IPS-18a (cell line): ENCODE measurements at regions not wholly inside any gene's neighbourhood (a gene's known extent, or its start where the extent isn't known, plus 50 kb on each side); places are given as distances from the start of the nearest gene placed in this dataset.

Experiments
- H3K27ac ChIP-seq: one replicate; pipeline ENCODE4 v1.5.1; 2013; ENCODE audit warnings: low read length
- H3K27me3 ChIP-seq: one replicate; pipeline ENCODE4 v1.6.1; 2013; ENCODE audit warnings: mild to moderate bottlenecking, low read length; ENCODE audit not compliant: control insufficient read depth, insufficient read depth
- H3K36me3 ChIP-seq: one replicate; pipeline ENCODE4 v1.6.1; 2013; ENCODE audit warnings: low read depth, low read length; ENCODE audit not compliant: control insufficient read depth
- H3K4me1 ChIP-seq: one replicate; pipeline ENCODE4 v1.6.1; 2013; ENCODE audit warnings: low read depth, low read length; ENCODE audit not compliant: control insufficient read depth
- H3K4me3 ChIP-seq: one replicate; pipeline ENCODE4 v1.5.1; 2013; ENCODE audit warnings: low read length
- H3K9ac ChIP-seq: one replicate; pipeline ENCODE4 v1.6.1; 2013; ENCODE audit warnings: mild to moderate bottlenecking, low read length, moderate library complexity
- H3K9me3 ChIP-seq: one replicate; pipeline ENCODE4 v1.6.1; 2013; ENCODE audit warnings: low read depth, low read length; ENCODE audit not compliant: control insufficient read depth

- Histone ChIP-seq H3K27ac (no peak overlapping the region), H3K9ac (no peak overlapping the region), H3K36me3 (no peaks in the 10 kb centered on the region), H3K9me3 (no peaks in the 10 kb centered on the region), H3K27me3 (no peaks in the 10 kb centered on the region), H3K4me1 (no peaks in the 10 kb centered on the region), H3K4me3 (no peak overlapping the region)
These were observed 249.8 kb downstream of the IL20RB start for GRCh38 chr3:137207616-137208015.

- H3K27ac ChIP-seq = no peak overlapping the region
- no peaks in the 10 kb centered on the region for H3K9me3 ChIP-seq
- no peak overlapping the region for H3K4me3 ChIP-seq
- no peaks in the 10 kb centered on the region for H3K4me1 ChIP-seq
- H3K9ac ChIP-seq = no peak overlapping the region
- no peaks in the 10 kb centered on the region for H3K27me3 ChIP-seq
- no peaks in the 10 kb centered on the region for H3K36me3 ChIP-seq
These were observed 259.9 kb downstream of the IL20RB start for GRCh38 chr3:137217733-137218132.

- H3K27ac ChIP-seq = no peak overlapping the region
- H3K4me1 ChIP-seq = no peaks in the 10 kb centered on the region
- H3K27me3 ChIP-seq = no peaks in the 10 kb centered on the region
- H3K36me3 ChIP-seq = no peaks in the 10 kb centered on the region
- no peaks in the 10 kb centered on the region for H3K9me3 ChIP-seq
- no peak overlapping the region for H3K4me3 ChIP-seq
- H3K9ac ChIP-seq = no peak overlapping the region
These were observed 262.1 kb downstream of the IL20RB start for GRCh38 chr3:137219801-137220445.

DNA sequence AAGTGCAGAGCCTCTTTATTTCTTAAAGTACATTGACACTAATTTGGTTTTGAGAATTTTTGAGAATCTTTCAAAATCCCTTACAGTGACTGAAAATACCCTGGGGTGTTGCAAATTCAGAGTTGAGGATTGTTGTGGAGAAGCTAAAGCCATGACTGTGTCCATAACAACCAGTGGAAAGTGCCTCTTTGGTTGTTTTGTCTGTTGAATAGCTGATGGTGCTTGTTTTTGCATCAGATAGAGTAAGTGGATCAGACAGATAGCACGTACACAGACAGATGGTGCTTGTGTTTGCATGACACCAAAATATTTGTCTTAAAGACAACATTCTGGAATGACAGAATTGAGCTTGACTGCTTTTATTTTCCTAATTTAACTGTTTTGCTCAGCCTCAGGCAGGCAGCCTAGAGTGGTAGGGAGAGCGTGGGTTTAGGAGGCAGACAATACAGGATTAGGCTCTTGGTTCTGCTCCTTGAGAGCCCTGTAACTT is 265.0 kb downstream of the IL20RB start:
- no peaks in the 10 kb centered on the region for H3K4me1 ChIP-seq
- no peak overlapping the region for H3K27ac ChIP-seq
- H3K27me3 ChIP-seq = no peaks in the 10 kb centered on the region
- no peak overlapping the region for H3K9ac ChIP-seq
- no peak overlapping the region for H3K4me3 ChIP-seq
- no peaks in the 10 kb centered on the region for H3K36me3 ChIP-seq
- no peaks in the 10 kb centered on the region for H3K9me3 ChIP-seq

DNA sequence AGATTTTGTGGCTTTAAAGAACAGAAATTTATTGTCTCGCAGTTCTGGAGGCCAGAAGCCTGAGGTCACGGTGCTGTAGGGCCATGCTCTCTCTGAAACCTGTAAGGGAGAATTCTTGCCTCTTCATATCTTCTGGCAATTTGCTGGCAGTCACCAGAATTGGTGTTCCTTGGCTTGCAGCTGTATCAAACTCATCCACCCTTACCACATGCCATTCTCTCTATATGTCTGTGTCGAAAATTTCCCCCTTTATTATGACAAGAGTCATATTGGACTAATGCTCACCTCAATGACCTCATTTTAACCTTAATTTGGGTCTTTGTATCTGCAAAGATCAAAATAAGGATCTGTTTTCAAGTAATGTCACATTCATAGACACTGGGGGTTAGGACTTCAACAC is 266.7 kb downstream of the IL20RB start:
- Histone ChIP-seq H3K27ac (no peak overlapping the region), H3K36me3 (no peaks in the 10 kb centered on the region), H3K9me3 (no peaks in the 10 kb centered on the region), H3K4me3 (no peak overlapping the region), H3K27me3 (no peaks in the 10 kb centered on the region), H3K4me1 (no peaks in the 10 kb centered on the region), H3K9ac (no peak overlapping the region)

GRCh38 chr3:137242836-137243400 is 285.1 kb downstream of the IL20RB start:
- Histone ChIP-seq H3K4me1 (no peaks in the 10 kb centered on the region), H3K9me3 (no peaks in the 10 kb centered on the region), H3K9ac (no peak overlapping the region), H3K4me3 (no peak overlapping the region), H3K36me3 (no peaks in the 10 kb centered on the region), H3K27me3 (no peaks in the 10 kb centered on the region), H3K27ac (no peak overlapping the region)

DNA sequence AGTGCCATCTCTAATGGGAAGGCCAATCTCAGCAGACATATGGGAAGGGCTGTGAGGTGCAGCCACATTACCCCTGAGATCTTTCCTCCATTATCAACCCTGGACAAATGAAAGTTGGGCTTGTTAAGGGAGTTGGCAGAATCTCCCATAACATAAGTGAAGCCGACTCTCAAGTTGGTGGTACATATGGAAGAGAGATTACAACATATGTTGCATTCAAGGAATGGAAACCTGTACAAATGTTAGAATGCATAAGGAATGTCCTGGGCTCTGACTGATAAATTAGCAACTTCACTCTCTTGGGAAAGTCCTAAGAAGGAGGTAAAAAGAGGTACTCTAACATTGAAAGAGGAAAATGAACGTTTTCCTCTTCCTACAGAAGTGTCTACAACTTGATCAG is 288.7 kb downstream of the IL20RB start:
- Histone ChIP-seq H3K9ac (no peak overlapping the region), H3K4me3 (no peak overlapping the region), H3K36me3 (no peaks in the 10 kb centered on the region), H3K9me3 (no peaks in the 10 kb centered on the region), H3K27me3 (no peaks in the 10 kb centered on the region), H3K27ac (no peak overlapping the region), H3K4me1 (no peaks in the 10 kb centered on the region)

DNA sequence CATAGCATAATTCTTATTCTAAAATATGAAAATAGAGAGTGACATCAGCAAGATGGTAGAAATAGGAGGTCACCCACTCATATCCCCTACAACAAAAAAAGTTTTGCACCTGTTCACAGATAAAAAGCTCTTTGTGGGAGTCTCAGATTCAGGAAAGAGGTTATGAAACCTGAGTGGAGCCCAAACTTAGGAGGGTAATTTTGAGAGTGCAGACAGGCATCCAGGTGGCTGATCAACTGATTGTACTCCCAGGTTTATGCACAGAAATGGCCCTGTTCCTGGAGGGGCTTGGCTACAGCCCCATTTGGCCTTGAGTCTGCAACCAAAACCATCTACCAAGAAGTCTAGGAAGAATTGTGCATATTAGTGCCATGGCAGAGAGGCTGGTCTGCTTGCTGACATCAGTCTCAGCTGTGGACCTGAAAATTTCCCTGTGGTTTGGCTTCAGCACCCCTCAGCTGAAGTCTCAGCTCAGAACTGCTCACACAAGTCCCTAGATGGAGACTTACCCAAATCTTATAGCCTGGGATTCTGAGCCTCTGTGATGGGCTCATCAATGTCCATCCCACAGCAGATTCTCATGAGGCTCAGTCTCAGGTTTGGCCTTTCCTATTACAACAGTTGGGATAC is 291.6 kb downstream of the IL20RB start:
- H3K36me3 ChIP-seq = no peaks in the 10 kb centered on the region
- no peak overlapping the region for H3K9ac ChIP-seq
- H3K27me3 ChIP-seq = no peaks in the 10 kb centered on the region
- H3K9me3 ChIP-seq = no peaks in the 10 kb centered on the region
- no peak overlapping the region for H3K27ac ChIP-seq
- no peak overlapping the region for H3K4me3 ChIP-seq
- H3K4me1 ChIP-seq = no peaks in the 10 kb centered on the region

- Histone ChIP-seq H3K4me3 (no peak overlapping the region), H3K4me1 (no peaks in the 10 kb centered on the region), H3K27ac (no peak overlapping the region), H3K27me3 (no peaks in the 10 kb centered on the region), H3K9ac (no peak overlapping the region), H3K9me3 (no peaks in the 10 kb centered on the region), H3K36me3 (no peaks in the 10 kb centered on the region)
These were observed 301.3 kb downstream of the IL20RB start for GRCh38 chr3:137259089-137259488.

GRCh38 chr3:137259701-137260100 is 301.9 kb downstream of the IL20RB start:
- H3K27me3 ChIP-seq = no peaks in the 10 kb centered on the region
- no peak overlapping the region for H3K27ac ChIP-seq
- H3K9me3 ChIP-seq = no peaks in the 10 kb centered on the region
- no peak overlapping the region for H3K4me3 ChIP-seq
- no peak overlapping the region for H3K9ac ChIP-seq
- H3K4me1 ChIP-seq = no peaks in the 10 kb centered on the region
- H3K36me3 ChIP-seq = no peaks in the 10 kb centered on the region

DNA sequence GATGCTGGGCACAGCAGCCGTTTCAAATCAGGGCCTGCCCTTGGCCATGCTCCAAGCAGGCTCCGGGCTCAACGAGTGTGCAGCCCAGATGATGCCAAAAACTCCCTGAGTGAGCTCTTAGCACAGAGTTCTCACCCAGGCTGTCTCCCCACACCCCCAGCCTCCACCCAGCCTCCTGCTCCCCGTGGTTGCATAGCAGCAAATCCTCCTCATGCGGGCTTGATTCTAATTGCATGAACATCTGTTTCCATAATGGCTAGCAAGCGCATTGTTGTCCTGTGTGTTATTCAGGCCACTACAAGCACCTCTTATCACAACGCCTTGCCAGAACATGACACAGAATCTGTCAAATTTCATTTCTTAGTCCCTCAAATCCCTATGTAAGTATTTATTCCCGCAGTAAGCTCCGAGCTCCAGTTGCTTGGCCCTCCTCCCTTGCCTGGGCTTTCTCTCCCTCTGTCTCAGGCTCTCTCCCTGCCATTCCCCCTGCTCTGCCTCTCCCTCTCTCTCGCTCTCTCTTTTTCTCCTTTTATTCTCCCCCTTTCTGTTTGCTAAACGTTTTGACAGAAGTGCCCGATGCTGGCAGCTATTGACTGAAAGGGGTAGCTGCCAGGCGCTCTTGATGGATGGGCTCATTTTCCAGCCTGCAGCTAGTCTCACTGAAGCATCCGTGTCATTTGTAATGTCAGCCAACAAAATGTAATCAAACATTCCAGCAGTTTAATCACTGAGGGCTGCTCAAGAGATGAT is 306.5 kb downstream of the IL20RB start:
- Histone ChIP-seq H3K27ac (no peak overlapping the region), H3K36me3 (no peaks in the 10 kb centered on the region), H3K9ac (no peak overlapping the region), H3K9me3 (no peaks in the 10 kb centered on the region), H3K4me3 (no peak overlapping the region), H3K27me3 (no peaks in the 10 kb centered on the region), H3K4me1 (peaks cover 5% of the 10 kb centered on the region)
